ENCODE measurements at regions not wholly inside any gene's neighbourhood (a gene's known extent, or its start where the extent isn't known, plus 50 kb on each side); places are given as distances from the start of the nearest gene placed in this dataset.
"Not testable (repeated sequence)": the region's sequence is repeated elsewhere in the genome, so short reads cannot be mapped to it uniquely, and the experiment has no call there.

DNA sequence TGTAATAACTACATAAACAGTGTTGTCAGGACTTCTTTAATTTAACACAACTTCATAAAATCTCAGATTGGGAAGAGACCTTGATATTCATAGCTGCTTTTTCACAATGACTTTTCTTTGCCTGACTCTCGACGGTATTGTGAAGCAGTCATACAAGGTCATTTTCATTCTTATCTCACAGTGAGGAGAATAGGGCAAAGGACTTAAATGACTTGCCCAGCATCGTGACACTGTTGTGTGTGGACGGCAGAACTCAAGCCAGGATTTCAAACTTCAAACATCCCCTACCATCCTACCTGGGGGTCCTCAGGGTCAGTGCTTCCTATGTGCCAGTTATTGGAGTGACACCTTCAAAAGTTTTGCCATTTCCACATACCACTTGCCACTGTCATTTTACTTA lies 138.5 kb upstream of the GDF10 start:
- Histone ChIP-seq H3K27ac (no peak overlapping the region), H3K4me3 (no peak overlapping the region)

DNA sequence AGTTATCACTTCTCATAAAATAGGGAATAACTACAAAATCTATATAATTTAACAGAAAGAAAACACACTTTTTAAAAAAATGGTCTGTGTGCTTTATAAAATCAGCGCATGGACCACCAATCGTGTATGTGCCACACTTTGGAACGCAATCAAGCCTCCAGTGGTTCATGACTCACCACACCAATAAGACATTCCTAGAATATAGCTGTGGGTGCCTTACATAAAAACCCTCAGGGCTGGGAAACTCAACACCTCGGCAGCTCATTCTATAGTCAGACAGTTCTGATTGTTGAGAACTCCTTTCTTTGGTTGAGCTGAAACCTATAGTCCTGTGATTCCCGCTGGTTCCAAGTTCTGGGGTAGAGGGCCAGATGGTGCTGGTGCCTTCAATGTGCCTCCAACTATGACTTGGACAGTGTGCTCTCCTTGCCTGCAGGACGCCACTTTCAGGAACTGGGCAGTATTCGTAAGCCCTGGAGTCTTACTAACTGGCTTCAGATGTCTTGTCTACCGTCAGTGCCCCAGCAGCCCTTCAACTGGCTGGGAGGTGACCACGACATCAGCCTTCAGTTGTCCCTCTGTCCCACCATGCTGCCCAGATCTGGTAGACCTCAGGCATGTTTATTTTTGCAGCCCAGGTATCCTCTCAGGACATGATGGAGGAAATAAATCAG lies 135.7 kb upstream of the GDF10 start:
- H3K27ac ChIP-seq = no peak overlapping the region

DNA sequence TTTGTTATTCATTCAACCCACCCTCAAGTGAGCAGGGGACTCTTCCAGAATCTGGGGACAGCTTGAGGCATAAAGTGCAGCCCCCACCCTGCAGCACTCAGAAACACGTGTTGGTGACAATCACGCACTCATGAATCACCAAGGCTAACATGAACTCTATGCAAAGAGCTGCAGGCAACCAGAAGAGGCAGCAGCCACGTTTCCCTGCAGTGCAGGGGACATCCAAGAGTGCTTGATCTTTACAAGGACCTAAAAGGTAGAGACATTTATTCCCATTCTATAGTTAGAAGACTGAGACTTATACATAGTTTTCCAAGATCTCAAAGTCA lies 135.2 kb upstream of the GDF10 start:
- Histone ChIP-seq H3K4me3 (no peak overlapping the region), H3K27ac (no peak overlapping the region)

More for the DNA sequence above, 135.7 kb upstream of the GDF10 start:
- H3K4me3 ChIP-seq = no peak overlapping the region

DNA sequence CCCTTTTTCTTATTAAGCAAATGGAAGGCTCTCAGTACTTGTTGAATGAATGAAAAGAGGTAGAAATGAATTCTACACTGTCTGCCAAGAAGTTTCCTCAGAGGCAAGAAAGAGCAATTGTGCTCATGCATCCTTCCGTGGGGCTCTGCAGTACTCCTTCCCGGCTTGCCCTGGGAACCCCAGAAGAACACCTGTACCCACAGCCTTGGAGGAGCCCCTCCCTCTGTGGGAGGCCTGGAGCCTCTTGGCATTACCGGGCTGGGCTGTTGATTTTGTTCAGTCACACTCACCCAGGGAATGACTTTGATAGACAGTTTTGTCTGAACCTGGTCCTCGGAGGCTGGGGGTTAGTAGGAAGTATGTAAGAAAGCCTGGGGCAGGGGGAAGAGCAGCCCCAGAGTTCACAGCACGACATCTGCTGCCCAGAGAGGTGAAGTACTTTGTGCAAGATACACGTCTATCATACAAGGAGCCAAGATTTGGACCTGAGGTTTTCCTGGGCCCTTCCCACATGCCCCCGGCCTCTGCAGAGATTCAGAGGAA lies 134.8 kb upstream of the GDF10 start:
- Histone ChIP-seq H3K27ac (peak overlapping the region in 16 of 21 experiments; percentile 20 to 74 (median 64)), H3K4me3 (peak overlapping the region in 5 of 7 experiments; percentile 9 to 24 (median 22))

DNA sequence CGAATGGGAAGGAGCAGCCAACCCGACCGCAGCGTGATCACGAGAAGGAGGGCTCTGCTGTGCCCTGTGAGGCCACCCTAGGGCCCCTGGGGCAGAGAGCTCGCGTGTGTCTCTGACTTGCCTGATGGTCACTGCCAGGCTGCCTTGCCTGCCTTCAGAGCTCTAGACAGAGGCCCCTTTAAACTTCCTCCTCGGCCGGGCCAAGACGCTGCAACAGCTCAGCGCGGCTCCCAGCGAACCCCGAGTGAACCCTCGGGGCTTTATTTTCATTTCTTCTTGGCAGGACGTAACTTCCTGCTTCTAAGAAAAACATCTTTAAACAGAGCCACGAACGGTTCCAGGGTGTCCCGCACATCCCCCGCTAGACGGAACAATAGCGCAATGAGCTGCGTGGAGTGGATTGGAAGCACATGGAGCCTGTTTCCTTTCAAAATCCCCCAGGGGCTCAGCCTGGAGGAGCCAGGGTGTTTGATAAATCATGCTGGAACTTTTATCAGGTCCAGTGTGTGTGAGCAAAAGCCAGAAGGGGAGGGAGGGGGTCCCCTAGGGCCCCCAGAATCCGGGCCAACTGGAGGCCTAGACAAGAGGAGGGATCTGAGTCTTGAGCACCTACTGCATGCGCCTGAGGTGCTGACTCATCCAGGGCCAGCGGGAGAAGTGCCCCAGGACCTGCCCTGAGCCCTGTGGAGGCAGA lies 134.1 kb upstream of the GDF10 start:
- peak overlapping the region in 5 of 7 experiments; percentile 9 to 24 (median 22) for H3K4me3 ChIP-seq
- H3K27ac ChIP-seq = peak overlapping the region in 16 of 21 experiments; percentile 20 to 74 (median 64)

DNA sequence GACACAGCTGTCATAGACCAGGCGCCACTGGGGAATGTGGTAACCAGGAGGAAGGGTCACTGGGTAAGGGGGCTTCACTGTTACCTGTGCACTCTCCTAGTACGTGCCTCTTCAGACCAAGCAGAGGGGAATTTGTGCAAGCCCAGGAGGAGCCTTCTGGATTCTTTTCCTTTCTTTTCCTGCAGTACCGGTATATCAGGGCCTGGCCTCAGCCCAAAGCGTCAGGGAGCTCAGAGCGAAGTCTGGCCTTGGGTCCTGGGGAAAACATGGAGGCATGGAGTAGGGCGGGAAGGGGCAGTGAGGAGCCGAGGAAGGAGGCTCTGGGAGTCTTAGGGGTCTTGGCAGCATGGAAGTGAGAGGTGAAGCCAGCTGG lies 133.6 kb upstream of the GDF10 start:
- Histone ChIP-seq H3K4me3 (no peak overlapping the region), H3K27ac (peak overlapping the region in 15 of 21 experiments; percentile 20 to 74 (median 64))

DNA sequence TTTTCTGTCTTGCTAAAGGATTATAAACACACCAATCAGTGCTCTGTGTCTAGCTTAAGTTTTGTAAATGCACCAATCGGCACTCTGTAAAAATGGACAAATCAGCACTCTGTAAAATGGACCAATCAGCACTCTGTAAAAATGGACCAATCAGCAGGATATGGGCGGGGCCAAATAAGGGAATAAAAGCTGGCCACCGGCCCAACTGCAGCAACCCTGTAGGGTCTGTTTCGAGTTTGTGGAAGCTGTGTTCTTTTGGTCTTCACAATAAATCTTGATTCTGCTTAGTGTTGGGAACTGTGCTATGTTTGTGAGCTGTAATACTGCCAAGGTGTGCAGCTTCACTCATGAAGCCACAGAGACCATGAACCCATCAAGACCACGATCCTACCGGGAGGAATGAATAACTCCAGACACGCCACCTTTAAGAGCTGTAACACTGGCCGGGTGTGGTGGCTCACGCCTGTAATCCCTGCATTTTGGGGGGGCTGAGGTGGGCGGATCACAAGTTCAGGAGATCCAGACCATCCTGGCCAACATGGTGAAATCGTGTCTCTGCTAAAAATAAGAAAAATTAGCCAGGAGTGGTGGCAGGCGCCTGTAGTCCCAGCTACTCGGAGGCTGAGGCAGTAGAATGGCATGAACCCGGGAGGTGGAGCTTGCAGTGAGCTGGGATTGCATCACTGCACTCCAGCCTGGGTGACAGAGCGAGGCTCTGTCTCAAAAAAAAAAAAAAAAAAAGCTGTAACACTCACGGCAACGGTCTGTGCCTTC lies 133.0 kb upstream of the GDF10 start:
- not testable (repeated sequence) for H3K4me3 ChIP-seq

DNA sequence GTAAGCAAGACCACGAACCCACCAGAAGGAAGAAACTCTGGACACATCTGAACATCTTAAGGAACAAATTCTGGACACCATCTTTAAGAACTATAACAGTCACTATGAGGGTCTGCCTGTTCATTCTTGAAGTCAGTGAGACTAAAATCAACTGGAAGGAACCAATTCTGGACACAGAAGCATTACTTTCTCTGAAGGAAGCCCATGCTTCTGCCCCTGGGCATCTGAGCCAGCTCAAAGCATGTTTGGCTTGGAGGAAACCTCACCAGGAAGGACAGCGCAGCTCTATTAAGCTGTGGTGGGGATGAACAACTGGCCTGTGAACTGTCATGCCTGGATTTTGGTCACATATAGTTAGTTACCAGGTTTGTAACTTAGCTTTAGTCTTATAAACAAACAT lies 132.4 kb upstream of the GDF10 start:
- peak overlapping the region in 3 of 21 experiments; percentile 31 to 56 (median 37) for H3K27ac ChIP-seq
- H3K4me3 ChIP-seq = no peak overlapping the region

More for the DNA sequence above, 133.0 kb upstream of the GDF10 start:
- peak overlapping the region in 8 of 21 experiments; percentile 38 to 72 (median 54) for H3K27ac ChIP-seq

DNA sequence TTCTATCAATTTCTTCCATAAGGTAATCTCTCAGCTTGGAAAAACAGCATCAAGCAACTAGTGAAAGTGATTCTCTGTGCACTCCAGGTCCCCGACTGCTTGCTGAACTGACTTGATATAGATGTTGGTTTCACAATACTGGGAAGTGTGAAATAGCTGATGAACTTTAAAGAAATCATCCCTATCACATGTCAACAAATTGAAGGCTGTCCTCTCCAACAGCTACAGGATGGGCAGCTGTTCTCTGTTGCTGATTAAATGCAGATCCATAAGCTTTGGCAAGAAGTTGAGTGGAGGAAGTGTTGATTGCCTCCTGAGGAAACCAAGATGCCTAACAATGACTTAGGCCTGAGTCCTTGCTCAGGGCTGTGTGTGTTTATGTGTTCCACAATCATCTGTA lies 130.4 kb upstream of the GDF10 start:
- Histone ChIP-seq H3K27ac (no peak overlapping the region), H3K4me3 (no peak overlapping the region)

DNA sequence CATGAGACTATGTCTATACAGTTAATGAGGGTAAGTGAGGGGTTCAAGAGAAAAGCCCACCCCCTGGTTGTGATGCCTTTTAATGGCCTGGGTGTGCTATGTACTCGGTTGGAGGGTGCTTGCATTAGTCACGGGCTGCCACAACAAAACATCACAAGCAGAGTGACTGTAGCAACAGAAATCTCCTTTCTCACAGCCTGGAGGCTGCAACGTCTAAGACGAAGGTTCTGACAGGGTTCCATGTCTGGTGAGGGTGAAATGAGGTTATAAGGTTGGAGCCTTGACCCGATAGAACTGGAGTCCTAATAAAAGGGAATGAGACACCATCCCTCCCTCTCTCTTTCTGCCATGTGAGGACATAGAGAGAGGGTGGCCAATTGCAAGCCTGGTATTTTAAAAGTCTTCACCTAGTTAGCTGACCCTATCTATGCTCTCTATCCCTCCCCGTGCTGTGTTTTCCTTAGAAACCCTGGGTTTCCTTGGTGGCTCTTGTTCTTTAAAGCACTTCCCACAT lies 126.0 kb upstream of the GDF10 start:
- no peak overlapping the region for H3K27ac ChIP-seq
- no peak overlapping the region for H3K4me3 ChIP-seq

DNA sequence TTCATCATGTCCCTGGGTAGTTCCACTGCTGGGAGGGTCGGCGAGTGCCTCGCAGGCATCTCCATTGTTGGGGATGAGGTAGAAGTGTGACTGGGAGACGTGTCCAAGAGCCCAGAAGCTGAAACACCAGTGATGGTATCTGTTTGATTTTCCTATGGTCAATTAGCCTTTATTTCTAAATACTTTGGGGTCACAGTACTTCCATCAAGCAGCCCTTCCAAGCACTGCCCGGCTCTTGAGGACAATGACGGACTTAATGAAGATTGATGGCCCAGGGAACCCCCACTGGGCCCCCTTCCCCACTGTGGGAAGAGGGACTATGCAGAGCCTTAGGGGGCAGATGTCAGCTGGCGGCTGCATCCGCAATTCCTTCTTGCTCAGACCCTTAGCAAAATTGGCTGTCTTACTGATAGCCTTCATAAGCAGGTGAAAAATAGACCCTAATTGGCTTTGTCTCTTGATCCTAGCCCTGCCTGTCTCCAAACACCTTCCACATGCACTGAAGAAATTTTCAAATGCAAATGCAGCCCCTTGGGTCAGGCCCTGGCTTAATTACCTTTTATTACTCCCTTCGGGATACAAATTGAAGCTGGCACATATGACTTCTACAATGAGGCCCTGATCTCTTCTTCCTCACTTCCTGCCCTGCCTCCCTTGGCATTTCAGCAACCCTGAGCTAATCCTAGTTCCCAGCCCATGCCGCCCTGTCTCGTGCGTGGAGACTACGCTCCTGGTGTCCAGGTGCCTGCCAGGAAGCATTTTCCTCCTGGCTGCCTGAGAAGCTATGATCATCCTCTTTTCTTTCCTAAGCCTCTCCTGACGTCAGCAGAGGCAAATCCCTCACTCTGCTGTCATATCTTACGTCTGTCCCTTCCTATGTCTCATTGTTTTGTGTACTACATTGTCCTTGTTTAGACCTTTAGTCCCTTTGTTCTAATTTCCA lies 124.5 kb upstream of the GDF10 start:
- Histone ChIP-seq H3K4me3 (no peak overlapping the region), H3K27ac (no peak overlapping the region)

DNA sequence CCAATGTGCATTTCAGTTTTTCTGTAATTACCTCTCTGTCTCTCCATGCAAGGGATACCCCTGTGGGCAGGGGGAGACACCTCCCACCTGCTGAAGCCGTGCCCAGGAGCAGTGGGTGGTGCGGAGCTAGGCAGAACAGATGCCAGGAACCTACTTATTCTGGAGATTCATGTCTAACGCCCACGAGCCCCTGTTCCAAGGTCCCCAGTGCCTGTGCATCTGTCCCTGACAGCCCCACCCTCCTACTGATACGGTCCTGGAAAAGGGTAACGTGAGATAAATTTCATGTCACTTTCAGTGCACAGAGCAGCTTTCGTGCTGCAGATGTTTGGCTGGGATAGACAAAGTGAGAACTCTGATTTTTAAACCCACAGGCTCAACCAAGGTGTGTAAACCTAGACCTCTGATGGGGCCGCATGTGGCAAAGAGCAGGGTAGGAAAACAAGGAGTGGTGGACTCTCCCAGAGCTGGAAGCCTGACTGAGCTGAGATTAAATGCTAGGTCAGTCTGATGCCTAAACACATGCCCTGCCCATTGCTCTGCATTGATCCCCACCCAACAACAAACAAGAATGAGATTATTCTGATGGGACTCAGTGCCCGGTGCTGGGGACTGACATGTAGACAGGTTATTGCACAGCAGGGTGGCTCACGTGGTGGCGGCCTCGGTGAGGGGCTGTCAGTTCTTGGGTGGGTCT lies 123.6 kb upstream of the GDF10 start:
- H3K4me3 ChIP-seq = no peak overlapping the region
- H3K27ac ChIP-seq = peak overlapping the region in 2 of 21 experiments; percentile 3 to 57

DNA sequence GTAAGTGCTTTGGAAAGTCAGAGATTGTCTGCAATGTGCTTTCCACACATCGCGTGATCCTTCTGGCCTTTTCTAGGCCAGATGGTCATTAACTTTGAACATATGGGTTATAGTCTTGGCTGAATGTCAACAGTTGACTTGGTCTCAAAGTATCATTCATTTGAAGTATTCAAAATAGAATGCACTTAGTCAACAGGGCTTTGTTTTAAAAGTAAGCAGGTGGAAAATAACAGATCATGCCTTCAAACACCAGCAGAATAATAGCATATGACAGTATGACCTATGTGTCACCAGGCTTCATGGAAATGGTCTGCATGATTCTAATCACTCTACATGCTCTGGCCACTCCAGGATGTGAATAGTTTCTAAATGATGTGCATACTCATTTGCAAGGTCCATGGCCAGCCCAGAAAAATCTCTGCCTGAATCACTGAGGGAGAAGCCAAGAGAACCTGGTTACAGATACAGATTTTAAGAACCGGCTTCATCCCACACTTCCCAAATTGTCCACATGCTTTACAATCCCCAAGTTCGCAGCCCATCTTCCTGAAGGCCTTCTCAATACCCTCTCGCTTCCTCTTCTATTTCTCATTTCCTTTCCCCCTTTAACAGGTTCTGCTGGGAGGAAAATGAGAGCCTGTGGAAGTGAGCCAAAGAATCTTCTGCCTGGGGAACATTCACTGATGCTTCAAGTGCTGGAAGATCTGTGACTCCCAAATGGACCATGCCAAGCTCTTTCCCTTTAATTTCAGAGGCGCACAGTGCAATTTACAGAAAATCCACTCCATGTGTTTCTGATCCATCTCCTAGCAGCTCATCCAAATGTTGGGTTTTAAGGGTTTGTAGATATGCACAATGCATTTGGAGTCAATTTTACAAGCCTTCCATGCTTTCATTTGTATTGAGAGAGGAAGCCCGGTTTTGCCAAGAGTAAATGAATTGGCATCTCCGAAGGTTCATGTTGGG lies 122.8 kb upstream of the GDF10 start:
- Histone ChIP-seq H3K4me3 (no peak overlapping the region), H3K27ac (peak overlapping the region in 4 of 21 experiments; percentile 0 to 57 (median 24))

DNA sequence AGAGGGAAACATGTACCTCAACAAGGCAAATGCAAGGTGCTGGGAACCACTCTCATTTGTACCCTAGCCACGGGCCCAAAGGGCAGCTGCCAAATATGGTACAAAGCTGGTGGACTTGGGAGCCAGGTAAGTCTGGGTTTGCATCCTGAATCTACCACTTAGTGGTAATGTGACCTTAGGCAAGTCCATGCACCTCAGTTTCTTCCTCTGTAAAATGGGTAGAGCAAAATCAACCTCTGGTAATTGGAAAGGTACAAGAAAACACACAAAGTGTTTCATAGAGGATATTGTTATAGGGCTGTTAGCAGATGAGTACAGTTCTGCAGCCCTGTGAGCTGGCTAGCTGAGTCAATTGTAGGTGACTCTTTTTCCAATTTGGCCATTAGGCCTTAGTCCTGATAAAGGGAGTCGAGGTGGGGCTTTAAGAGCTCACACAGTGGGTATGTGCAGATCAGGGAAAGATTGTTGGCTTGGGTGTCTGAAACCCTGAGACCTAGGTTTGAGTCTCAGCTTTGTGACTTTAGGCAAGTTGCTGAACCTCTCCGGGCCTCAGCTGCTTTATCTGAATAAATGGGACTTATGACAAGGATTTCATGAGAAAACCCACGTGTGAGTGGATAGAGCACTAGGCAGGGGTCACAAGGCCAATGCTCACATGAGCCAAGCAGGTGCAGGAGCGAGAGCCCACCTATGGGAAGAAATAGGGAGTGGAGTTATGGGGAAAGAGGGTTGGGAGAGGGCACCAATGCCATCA lies 121.3 kb upstream of the GDF10 start:
- Histone ChIP-seq H3K4me3 (no peak overlapping the region), H3K27ac (no peak overlapping the region)

DNA sequence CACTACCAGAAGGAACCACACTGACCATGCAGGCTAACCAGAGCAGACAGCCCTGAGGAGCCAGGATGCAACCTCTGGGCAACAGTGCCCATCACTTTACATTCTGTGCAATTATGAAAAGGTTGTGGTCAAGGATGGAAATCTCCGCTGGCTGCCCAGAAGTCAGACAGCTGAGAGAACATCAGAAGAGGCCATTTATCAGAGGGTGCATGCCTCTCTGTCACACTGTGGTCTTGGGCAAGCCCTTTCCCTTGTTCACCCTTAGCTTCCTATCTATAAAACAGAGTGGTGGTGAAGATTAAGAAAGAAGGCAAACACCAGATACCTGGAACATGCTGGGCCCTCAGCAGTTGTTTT lies 120.7 kb upstream of the GDF10 start:
- Histone ChIP-seq H3K27ac (no peak overlapping the region), H3K4me3 (no peak overlapping the region)

DNA sequence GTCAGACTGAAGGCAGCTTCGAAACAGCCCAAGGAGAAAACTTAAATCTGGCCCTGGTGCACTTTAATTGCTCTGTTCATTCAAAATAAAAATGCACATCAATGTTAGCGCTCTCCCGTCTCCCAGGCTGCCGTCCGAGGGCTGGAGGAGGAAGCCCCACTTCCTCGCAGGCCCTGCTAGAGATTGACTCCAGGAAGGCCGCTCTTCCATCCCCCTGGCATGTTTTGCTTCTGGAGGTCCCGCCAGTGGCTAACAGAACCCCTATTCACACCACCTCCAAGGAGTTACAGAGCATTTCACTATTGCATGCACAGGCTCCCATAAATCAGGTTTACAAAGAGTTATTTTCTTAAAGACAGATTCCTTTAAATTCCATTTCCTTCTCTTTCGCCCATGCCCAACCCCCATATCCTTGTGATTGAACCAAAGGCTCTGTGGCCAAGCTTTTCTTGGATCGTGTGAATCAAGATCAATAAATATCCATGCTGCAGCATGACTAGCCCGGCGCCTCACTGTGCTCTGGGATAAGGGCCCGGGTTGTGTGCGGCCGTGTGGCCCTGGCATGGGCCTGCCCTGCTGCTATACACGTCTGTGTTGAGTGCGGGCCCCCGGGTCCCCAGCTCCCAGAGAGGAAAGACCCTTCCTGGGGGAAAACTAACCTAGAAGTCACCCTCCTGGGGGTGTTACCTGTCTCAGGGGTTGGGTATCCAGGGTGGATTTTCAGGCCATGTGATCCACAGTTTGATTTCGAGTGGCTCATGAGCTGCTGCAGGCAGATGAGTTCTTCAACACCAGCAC lies 118.7 kb upstream of the GDF10 start:
- H3K27ac ChIP-seq = no peak overlapping the region

More for the DNA sequence above, 118.7 kb upstream of the GDF10 start:
- no peak overlapping the region for H3K4me3 ChIP-seq

Measured in skin epidermis (tissue), 12 donors.